DOHH2 (cell line): ENCODE measurements at regions not wholly inside any gene's neighbourhood (a gene's known extent, or its start where the extent isn't known, plus 50 kb on each side); places are given as distances from the start of the nearest gene placed in this dataset.

Experiments used
- H3F3A ChIP-seq: fragments of 200-600 bp; sonication (generic), shearing (Covaris generic); 2 replicates; pipeline ENCODE4 v1.6.0; 2016; ENCODE audit warnings: antibody characterized with exemption, mild to moderate bottlenecking; ENCODE audit not compliant: control insufficient read depth, insufficient read depth
- H3K27ac ChIP-seq: fragments of 200-600 bp; sonication (generic); 2 replicates; pipeline ENCODE4 v1.5.1; 2014; ENCODE audit warnings: low read depth, mild to moderate bottlenecking, low read length, moderate library complexity
- H3K27me3 ChIP-seq: fragments of 200-600 bp; sonication (generic); 2 replicates; pipeline ENCODE4 v1.6.1; 2014; ENCODE audit warnings: mild to moderate bottlenecking, low read length, mixed read lengths; ENCODE audit not compliant: control insufficient read depth
- H3K36me3 ChIP-seq: fragments of 200-600 bp; sonication (generic); 2 replicates; pipeline ENCODE4 v1.6.1; 2014; ENCODE audit warnings: mild to moderate bottlenecking, low read length, moderate library complexity, mixed read lengths; ENCODE audit not compliant: control insufficient read depth
- H3K4me1 ChIP-seq: fragments of 200-600 bp; sonication (generic); 2 replicates; pipeline ENCODE4 v1.6.1; 2014; ENCODE audit warnings: mild to moderate bottlenecking, low read length, mixed read lengths; ENCODE audit not compliant: control insufficient read depth
- H3K4me2 ChIP-seq: fragments of 200-600 bp; sonication (generic); 2 replicates; pipeline ENCODE4 v1.6.0; 2014; ENCODE audit warnings: mild to moderate bottlenecking, low read length, moderate library complexity
- H3K4me3 ChIP-seq: fragments of 200-600 bp; sonication (generic); 2 replicates; pipeline ENCODE4 v1.5.1; 2014; ENCODE audit warnings: mild to moderate bottlenecking, low read length, mixed read lengths
- H3K79me2 ChIP-seq: fragments of 200-600 bp; sonication (generic); 2 replicates; pipeline ENCODE4 v1.6.1; 2014; ENCODE audit warnings: mild to moderate bottlenecking, low read length, mixed read lengths; ENCODE audit not compliant: control insufficient read depth
- H3K9me2 ChIP-seq: fragments of 200-600 bp; sonication (generic); replicated peaks from 2 replicates; pipeline ENCODE4 v1.6.1; 2014; ENCODE audit warnings: mild to moderate bottlenecking, low read length, mixed read lengths; ENCODE audit not compliant: control insufficient read depth
- H3K9me3 ChIP-seq: fragments of 200-600 bp; sonication (generic); 2 replicates; pipeline ENCODE4 v1.6.1; 2014; ENCODE audit warnings: antibody characterized with exemption, low read length, mixed read lengths; ENCODE audit not compliant: control insufficient read depth, insufficient read depth
- H4K20me1 ChIP-seq: fragments of 200-600 bp; sonication (generic); 2 replicates; pipeline ENCODE4 v1.6.0; 2014; ENCODE audit warnings: low read depth, mild to moderate bottlenecking, antibody characterized with exemption, low read length, moderate library complexity; ENCODE audit not compliant: control insufficient read depth, insufficient read depth
- CTCF ChIP-seq: fragments of 200-600 bp; sonication (generic); IDR thresholded peaks from one replicate; pipeline ENCODE4 v1.5.1; 2014; ENCODE audit warnings: antibody characterized with exemption, mild to moderate bottlenecking, low read depth, low read length; ENCODE audit not compliant: poor library complexity, severe bottlenecking
- EZH2phosphoT487 ChIP-seq: fragments of 200-600 bp; sonication (generic); IDR thresholded peaks from 2 replicates; pipeline ENCODE4 v1.6.1; 2017; ENCODE audit warnings: borderline replicate concordance, mild to moderate bottlenecking, antibody characterized with exemption, low read length, moderate library complexity, mixed read lengths

- no peaks in the 10 kb centered on the region for H3K79me2 ChIP-seq
- H4K20me1 ChIP-seq = no peaks in the 10 kb centered on the region
- H3K27me3 ChIP-seq = peaks cover 2% of the 10 kb centered on the region; the same call in 1 of the 2 replicates
- no peaks in the 10 kb centered on the region for H3K4me1 ChIP-seq
- no peak overlapping the region for H3K4me2 ChIP-seq
- TF ChIP-seq EZH2phosphoT487 (no peak), CTCF (no peak)
- H3K9me3 ChIP-seq = no peaks in the 10 kb centered on the region
- no peak overlapping the region for H3K4me3 ChIP-seq
- no peak overlapping the region for H3K27ac ChIP-seq
- no peaks in the 10 kb centered on the region for H3F3A ChIP-seq
- H3K9me2 ChIP-seq = no peaks in the 10 kb centered on the region
- no peaks in the 10 kb centered on the region for H3K36me3 ChIP-seq
Measured at GRCh38 chr13:76758257-76758656, 127.9 kb downstream of the KCTD12 start.

GRCh38 chr13:76756451-76756850 lies 129.8 kb downstream of the KCTD12 start:
- no peaks in the 10 kb centered on the region for H3F3A ChIP-seq
- H3K27ac ChIP-seq = no peak overlapping the region
- no peaks in the 10 kb centered on the region for H3K9me2 ChIP-seq
- peaks cover 2% of the 10 kb centered on the region; the same call in 1 of the 2 replicates for H3K27me3 ChIP-seq
- H3K79me2 ChIP-seq = no peaks in the 10 kb centered on the region
- no peaks in the 10 kb centered on the region for H4K20me1 ChIP-seq
- TF ChIP-seq CTCF (no peak), EZH2phosphoT487 (no peak)
- H3K9me3 ChIP-seq = no peaks in the 10 kb centered on the region
- no peaks in the 10 kb centered on the region for H3K36me3 ChIP-seq
- no peak overlapping the region for H3K4me2 ChIP-seq
- no peaks in the 10 kb centered on the region for H3K4me1 ChIP-seq
- H3K4me3 ChIP-seq = no peak overlapping the region

- no peaks in the 10 kb centered on the region for H3K79me2 ChIP-seq
- no peaks in the 10 kb centered on the region for H3K4me1 ChIP-seq
- no peaks in the 10 kb centered on the region for H4K20me1 ChIP-seq
Measured at GRCh38 chr13:76754414-76754813, 131.8 kb downstream of the KCTD12 start.

More at GRCh38 chr13:76754414-76754813, 131.8 kb downstream of the KCTD12 start:
- Histone ChIP-seq H3K27ac (no peak overlapping the region), H3K27me3 (peaks cover 2% of the 10 kb centered on the region; the same call in 1 of the 2 replicates), H3K9me3 (no peaks in the 10 kb centered on the region), H3K4me2 (no peak overlapping the region), H3K4me3 (no peak overlapping the region), H3K9me2 (no peaks in the 10 kb centered on the region), H3F3A (no peaks in the 10 kb centered on the region), H3K36me3 (no peaks in the 10 kb centered on the region)
- no peak for TF ChIP-seq EZH2phosphoT487
- TF ChIP-seq CTCF = no peak
